Thyroid gland (tissue), 4 donors: ENCODE measurements at regions not wholly inside any gene's neighbourhood (a gene's known extent, or its start where the extent isn't known, plus 50 kb on each side); places are given as distances from the start of the nearest gene placed in this dataset.

ENCODE experiments used
- CTCF ChIP-seq, 6 experiments: fragments of 200-600 bp in 3 of 6; fragments of 450-650 bp in 3 of 6; sonication (generic) in 3 of 6; IDR thresholded peaks; one replicate each; pipeline ENCODE4 v1.5.1; 2016 to 2019; ENCODE audit warnings: antibody characterized with exemption in 6 of 6, mild to moderate bottlenecking in 2 of 6, inconsistent platforms in 1 of 6, moderate library complexity in 1 of 6
- POLR2A ChIP-seq, 2 donors: fragments of 450-650 bp; IDR thresholded peaks; one replicate each; pipeline ENCODE4 v1.6.1; 2017; ENCODE audit warnings: antibody characterized with exemption in 2 of 2, mild to moderate bottlenecking in 2 of 2, moderate library complexity in 1 of 2

- TF ChIP-seq CTCF (IDR thresholded peaks at IDR 0.05) (no peak), POLR2A (IDR thresholded peaks at IDR 0.05) (no peak)
Observed at GRCh38 chr3:88882121-88882520, 225.3 kb upstream of the EPHA3 start.
